Femur (tissue), 1 donor: ENCODE measurements at regions not wholly inside any gene's neighbourhood (a gene's known extent, or its start where the extent isn't known, plus 50 kb on each side); places are given as distances from the start of the nearest gene placed in this dataset.

Experiments used
- DNase-seq: peaks from one replicate; pipeline ENCODE4 v3.0.0-alpha.2; 2017

GRCh38 chr22:22396741-22397291, 111.7 kb downstream of the ZNF280B start:
- DNase-seq, result no peak

- peak; percentile 51 for DNase-seq
Observed at GRCh38 chr22:22397292-22397870, 111.2 kb downstream of the ZNF280B start.

- no peak for DNase-seq
Observed at GRCh38 chr22:22397875-22398524, 110.5 kb downstream of the ZNF280B start.

GRCh38 chr22:22398530-22399327, 109.8 kb downstream of the ZNF280B start:
- no peak for DNase-seq

GRCh38 chr22:22400099-22400498, 108.4 kb downstream of the ZNF280B start:
- no peak for DNase-seq

GRCh38 chr22:22400964-22401363, 107.6 kb downstream of the ZNF280B start:
- no peak for DNase-seq

- DNase-seq, result no peak
Observed at GRCh38 chr22:22401381-22401780, 107.2 kb downstream of the ZNF280B start.

GRCh38 chr22:22403306-22403705, 105.2 kb downstream of the ZNF280B start:
- no peak for DNase-seq

GRCh38 chr22:22403771-22404170, 104.8 kb downstream of the ZNF280B start:
- no peak for DNase-seq

- DNase-seq, result no peak
Observed at GRCh38 chr22:22404598-22405284, 103.8 kb downstream of the ZNF280B start.

- DNase-seq, result no peak
Observed at GRCh38 chr22:22406445-22407027, 102.0 kb downstream of the ZNF280B start.

- DNase-seq, result no peak
Observed at GRCh38 chr22:22407061-22407460, 101.5 kb downstream of the ZNF280B start.

GRCh38 chr22:22408269-22408668, 100.3 kb downstream of the ZNF280B start:
- DNase-seq, result no peak

- DNase-seq, result peak; percentile 40
Observed at GRCh38 chr22:22408731-22409696, 99.5 kb downstream of the ZNF280B start.

- peak; percentile 81 for DNase-seq
Observed at GRCh38 chr22:22410121-22410520, 98.4 kb downstream of the ZNF280B start.

- DNase-seq, result no peak
Observed at GRCh38 chr22:22410677-22411076, 97.9 kb downstream of the ZNF280B start.

GRCh38 chr22:22414266-22414665, 94.3 kb downstream of the ZNF280B start:
- DNase-seq, result no peak

- DNase-seq, result no peak
Observed at GRCh38 chr22:22417495-22418162, 90.9 kb downstream of the ZNF280B start.

- no peak for DNase-seq
Observed at GRCh38 chr22:22418163-22418549, 90.4 kb downstream of the ZNF280B start.

GRCh38 chr22:22418957-22419356, 89.6 kb downstream of the ZNF280B start:
- DNase-seq, result no peak

- DNase-seq, result no peak
Observed at GRCh38 chr22:22420580-22420979, 88.0 kb downstream of the ZNF280B start.
